VCaP (cell line): ENCODE measurements at regions not wholly inside any gene's neighbourhood (a gene's known extent, or its start where the extent isn't known, plus 50 kb on each side); places are given as distances from the start of the nearest gene placed in this dataset.

Experiments
- H3K27ac ChIP-seq: fragments of 450-650 bp; 2 replicates; pipeline ENCODE4 v1.5.1; 2017
- TF ChIP-seq, protein P1 (sequence below): fragments of 450-650 bp; conservative IDR thresholded peaks from 2 replicates; pipeline ENCODE4 v1.5.1; 2017; ENCODE audit warnings: mild to moderate bottlenecking, moderate library complexity

DNA sequence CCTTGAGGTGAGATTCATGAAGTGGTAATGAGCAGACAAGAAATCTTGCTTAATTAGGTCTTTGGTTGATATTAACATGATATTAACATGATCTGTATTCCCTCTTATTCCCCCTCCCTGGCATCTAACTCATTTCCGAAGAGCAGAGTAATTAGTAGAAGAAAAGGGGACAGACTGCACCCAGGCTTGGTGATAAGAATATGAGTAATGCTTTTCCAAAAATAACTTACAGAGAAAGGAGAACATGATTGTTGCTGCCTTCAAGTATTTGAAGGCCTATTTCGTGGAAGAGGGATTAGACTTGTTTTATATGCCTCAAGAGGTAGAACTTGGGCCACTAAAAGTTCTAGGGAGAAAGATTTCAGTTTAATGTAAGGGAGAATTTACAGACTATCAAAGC is 130.6 kb upstream of the ATP5MC3 start:
- no peak overlapping the region for H3K27ac ChIP-seq
- TF ChIP-seq, protein P1, sequence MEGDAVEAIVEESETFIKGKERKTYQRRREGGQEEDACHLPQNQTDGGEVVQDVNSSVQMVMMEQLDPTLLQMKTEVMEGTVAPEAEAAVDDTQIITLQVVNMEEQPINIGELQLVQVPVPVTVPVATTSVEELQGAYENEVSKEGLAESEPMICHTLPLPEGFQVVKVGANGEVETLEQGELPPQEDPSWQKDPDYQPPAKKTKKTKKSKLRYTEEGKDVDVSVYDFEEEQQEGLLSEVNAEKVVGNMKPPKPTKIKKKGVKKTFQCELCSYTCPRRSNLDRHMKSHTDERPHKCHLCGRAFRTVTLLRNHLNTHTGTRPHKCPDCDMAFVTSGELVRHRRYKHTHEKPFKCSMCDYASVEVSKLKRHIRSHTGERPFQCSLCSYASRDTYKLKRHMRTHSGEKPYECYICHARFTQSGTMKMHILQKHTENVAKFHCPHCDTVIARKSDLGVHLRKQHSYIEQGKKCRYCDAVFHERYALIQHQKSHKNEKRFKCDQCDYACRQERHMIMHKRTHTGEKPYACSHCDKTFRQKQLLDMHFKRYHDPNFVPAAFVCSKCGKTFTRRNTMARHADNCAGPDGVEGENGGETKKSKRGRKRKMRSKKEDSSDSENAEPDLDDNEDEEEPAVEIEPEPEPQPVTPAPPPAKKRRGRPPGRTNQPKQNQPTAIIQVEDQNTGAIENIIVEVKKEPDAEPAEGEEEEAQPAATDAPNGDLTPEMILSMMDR: no peak

- TF ChIP-seq, protein P1: no peak
- H3K27ac ChIP-seq: no peak overlapping the region
These were observed 129.4 kb upstream of the ATP5MC3 start for GRCh38 chr2:175310813-175311504.

- TF ChIP-seq, protein P1: peak; percentile 82
- H3K27ac ChIP-seq: no peak overlapping the region
These were observed 128.3 kb upstream of the ATP5MC3 start for GRCh38 chr2:175309799-175310198.

DNA sequence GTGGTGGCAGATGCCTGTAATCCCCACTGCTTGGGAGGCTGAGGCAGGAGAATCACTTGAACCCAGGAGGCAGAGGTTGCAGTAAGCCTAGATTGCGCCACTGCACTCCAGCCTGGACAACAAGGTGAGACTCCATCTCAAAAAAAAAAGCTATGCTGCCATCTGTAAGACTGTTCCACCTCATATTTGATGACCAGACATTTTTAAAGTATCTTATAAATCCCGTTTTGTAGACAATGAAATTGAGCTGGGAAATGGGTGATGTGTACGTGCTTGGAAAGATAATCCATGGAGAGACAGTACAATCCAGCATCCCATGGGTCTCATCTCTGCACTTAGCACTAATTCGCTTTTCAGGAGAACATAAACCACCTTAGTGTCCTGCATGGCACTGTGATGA is 126.5 kb upstream of the ATP5MC3 start:
- TF ChIP-seq, protein P1: no peak

DNA sequence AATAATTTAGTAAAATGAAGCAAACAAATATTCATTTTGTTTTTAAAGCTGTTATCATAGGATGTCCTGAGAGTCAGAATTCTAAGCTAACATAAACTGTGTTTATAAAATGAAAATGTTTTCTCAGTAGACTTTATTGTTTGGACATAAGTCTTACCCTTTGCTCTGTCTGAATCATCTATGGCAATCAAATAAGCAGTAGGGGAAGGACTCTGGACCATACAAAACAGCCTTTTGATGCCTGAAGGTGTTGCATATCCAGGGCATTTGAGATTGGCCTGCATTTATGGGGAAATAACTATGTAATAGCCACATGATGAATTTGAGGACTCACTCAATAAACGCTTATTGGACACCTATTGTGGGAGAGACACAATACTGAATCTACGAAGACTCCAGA is 123.0 kb upstream of the ATP5MC3 start:
- TF ChIP-seq, protein P1: no peak
- no peak overlapping the region for H3K27ac ChIP-seq

More for the DNA sequence above, 126.5 kb upstream of the ATP5MC3 start:
- H3K27ac ChIP-seq: no peak overlapping the region

GRCh38 chr2:175293776-175294175 is 112.3 kb upstream of the ATP5MC3 start:
- TF ChIP-seq, protein P1: no peak
- H3K27ac ChIP-seq: no peak overlapping the region

GRCh38 chr2:175293195-175293594 is 111.7 kb upstream of the ATP5MC3 start:
- H3K27ac ChIP-seq: no peak overlapping the region

More at GRCh38 chr2:175293195-175293594, 111.7 kb upstream of the ATP5MC3 start:
- TF ChIP-seq, protein P1: no peak
